Prostate gland (tissue), 2 donors: ENCODE measurements at regions not wholly inside any gene's neighbourhood (a gene's known extent, or its start where the extent isn't known, plus 50 kb on each side); places are given as distances from the start of the nearest gene placed in this dataset.

ENCODE experiments used
- DNase-seq: peaks from one replicate; pipeline ENCODE4 v3.0.0-alpha.2; 2019; ENCODE audit warnings: low spot score
- H3K27ac ChIP-seq, 2 donors: fragments of 200-600 bp; sonication (generic); 2 replicates each; pipeline ENCODE4 v1.5.1; 2017 to 2019
- H3K27me3 ChIP-seq: fragments of 200-600 bp; sonication (generic); replicated peaks from 2 replicates; pipeline ENCODE4 v1.5.1; 2019; ENCODE audit not compliant: insufficient read depth
- H3K36me3 ChIP-seq, 2 donors: fragments of 200-600 bp; sonication (generic); 1 replicate in 1 of 2; 2 replicates in 1 of 2; pipeline versions ENCODE4 v1.5.1 to v1.8.1; 2017 to 2019
- H3K4me1 ChIP-seq: fragments of 200-600 bp; sonication (generic); replicated peaks from 2 replicates; pipeline ENCODE4 v1.5.1; 2019
- H3K4me3 ChIP-seq, 2 donors: fragments of 200-600 bp; sonication (generic); 2 replicates each; pipeline ENCODE4 v1.5.1; 2017 to 2019
- H3K9me3 ChIP-seq: fragments of 200-600 bp; sonication (generic); 2 replicates; pipeline ENCODE4 v1.5.1; 2017
- POLR2A ChIP-seq: fragments of 450-650 bp; IDR thresholded peaks from one replicate; pipeline ENCODE4 v1.6.1; 2016; ENCODE audit warnings: antibody characterized with exemption, mild to moderate bottlenecking
- POLR2AphosphoS5 ChIP-seq: sonication (generic); formaldehyde crosslinking; IDR thresholded peaks from one replicate; pipeline ENCODE4 v1.6.1; 2017; ENCODE audit warnings: antibody characterized with exemption
- WGBS: methylation state at CpG from one replicate; pipeline ENCODE4 v1.1.5; 2018; 5-methylcytosine and 5-hydroxymethylcytosine counted together
- intact Hi-C: fragments of 100-400 bp; cut with DNase I; formaldehyde crosslinking; loops from one replicate; pipeline ENCODE4 v1.14.2; 2022
- TF ChIP-seq, protein P1 (sequence below), 4 experiments: fragments of 200-600 bp in 2 of 4; fragments of 450-650 bp in 2 of 4; sonication (generic) in 2 of 4; IDR thresholded peaks; 1 replicate in 3 of 4; 2 replicates in 1 of 4; pipeline ENCODE4 v1.5.1; 2016 to 2019; ENCODE audit warnings: antibody characterized with exemption in 4 of 4, mild to moderate bottlenecking in 2 of 4, moderate library complexity in 2 of 4

DNA sequence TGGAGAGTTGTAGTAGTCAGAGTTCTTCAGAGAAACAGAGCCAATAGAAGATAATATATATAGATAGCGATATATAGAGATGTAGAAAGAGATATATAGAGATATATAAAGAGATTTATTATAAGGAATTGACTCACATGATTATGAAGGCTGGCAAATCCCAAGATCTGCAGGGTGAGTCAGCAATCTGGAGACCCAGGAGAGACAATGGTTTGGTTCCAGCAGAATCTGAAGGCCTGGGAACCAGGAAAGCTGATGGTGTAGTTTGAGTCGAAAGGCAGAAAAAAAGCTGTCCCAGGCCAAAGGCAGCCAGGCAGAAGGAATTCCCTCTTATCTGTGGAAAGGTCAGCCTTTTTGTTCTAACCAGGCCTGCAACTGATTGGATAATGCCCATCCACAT lies 194.1 kb downstream of the NUFIP1 start:
- intact Hi-C loops = no loop called here
- no peak overlapping the region for H3K4me3 ChIP-seq
- H3K27ac ChIP-seq = no peak overlapping the region
- no peak for DNase-seq
- H3K9me3 ChIP-seq = no peaks in the 10 kb centered on the region
- WGBS = 89% methylated on average over 2 of the region's 2 CpGs
- no peaks in the 10 kb centered on the region for H3K27me3 ChIP-seq
- H3K36me3 ChIP-seq = no peaks in the 10 kb centered on the region
- H3K4me1 ChIP-seq = no peaks in the 10 kb centered on the region
- TF ChIP-seq POLR2A (no peak), POLR2AphosphoS5 (no peak)
- TF ChIP-seq, protein P1, sequence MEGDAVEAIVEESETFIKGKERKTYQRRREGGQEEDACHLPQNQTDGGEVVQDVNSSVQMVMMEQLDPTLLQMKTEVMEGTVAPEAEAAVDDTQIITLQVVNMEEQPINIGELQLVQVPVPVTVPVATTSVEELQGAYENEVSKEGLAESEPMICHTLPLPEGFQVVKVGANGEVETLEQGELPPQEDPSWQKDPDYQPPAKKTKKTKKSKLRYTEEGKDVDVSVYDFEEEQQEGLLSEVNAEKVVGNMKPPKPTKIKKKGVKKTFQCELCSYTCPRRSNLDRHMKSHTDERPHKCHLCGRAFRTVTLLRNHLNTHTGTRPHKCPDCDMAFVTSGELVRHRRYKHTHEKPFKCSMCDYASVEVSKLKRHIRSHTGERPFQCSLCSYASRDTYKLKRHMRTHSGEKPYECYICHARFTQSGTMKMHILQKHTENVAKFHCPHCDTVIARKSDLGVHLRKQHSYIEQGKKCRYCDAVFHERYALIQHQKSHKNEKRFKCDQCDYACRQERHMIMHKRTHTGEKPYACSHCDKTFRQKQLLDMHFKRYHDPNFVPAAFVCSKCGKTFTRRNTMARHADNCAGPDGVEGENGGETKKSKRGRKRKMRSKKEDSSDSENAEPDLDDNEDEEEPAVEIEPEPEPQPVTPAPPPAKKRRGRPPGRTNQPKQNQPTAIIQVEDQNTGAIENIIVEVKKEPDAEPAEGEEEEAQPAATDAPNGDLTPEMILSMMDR (IDR thresholded peaks at IDR 0.05) = no peak

DNA sequence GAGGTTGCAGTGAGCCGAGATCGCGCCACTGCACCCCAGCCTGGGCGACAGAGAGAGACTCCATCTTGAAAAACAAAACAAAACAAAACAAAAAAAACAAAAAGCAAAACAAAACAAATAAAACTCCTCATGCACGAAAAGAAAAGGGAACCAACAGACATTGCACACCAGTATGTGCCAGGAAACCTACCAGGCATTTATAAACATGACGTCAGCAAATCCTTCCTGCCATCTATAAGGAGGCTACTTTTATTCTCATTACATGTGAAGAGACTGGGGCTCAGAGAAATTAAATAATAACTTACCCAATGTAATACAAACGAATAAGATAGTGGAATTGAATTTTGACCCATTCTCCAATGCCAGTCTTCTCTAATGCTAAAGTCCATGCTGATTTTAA lies 197.2 kb downstream of the NUFIP1 start:
- TF ChIP-seq, protein P1 (IDR thresholded peaks at IDR 0.05) = no peak
- WGBS = 83% methylated on average over 7 of the region's 7 CpGs
- no peaks in the 10 kb centered on the region for H3K27me3 ChIP-seq

DNA sequence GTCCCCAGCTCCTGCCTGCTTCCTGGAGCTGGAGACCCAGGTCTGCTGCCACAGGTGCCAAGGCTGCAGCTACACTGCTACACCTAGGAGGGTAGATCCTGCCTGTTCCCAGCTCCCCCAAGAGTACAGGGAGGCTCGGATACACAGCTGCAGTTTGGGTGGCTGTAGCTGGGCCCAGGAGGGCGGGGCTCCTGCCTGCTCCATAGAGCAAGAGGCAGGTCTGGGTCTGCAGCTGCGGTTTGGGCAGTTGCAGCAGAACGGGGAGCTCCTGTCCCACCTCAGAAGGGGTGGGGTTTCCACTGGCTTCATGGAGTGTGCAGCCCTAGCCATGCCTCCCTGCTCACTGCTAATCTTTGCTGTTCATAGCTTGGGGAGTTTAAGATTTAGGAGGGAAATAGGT lies 199.0 kb downstream of the NUFIP1 start:
- Histone ChIP-seq H3K4me3 (no peak overlapping the region), H3K27ac (no peak overlapping the region), H3K27me3 (no peaks in the 10 kb centered on the region), H3K36me3 (no peaks in the 10 kb centered on the region), H3K9me3 (no peaks in the 10 kb centered on the region), H3K4me1 (no peaks in the 10 kb centered on the region)
- intact Hi-C loops = no loop called here
- DNase-seq = no peak
- no peak for TF ChIP-seq POLR2AphosphoS5
- no peak for TF ChIP-seq POLR2A
- TF ChIP-seq, protein P1 (IDR thresholded peaks at IDR 0.05) = no peak
- WGBS = 30% methylated on average over 4 of the region's 4 CpGs

More for the DNA sequence above, 197.2 kb downstream of the NUFIP1 start:
- no peak for DNase-seq
- no peaks in the 10 kb centered on the region for H3K4me1 ChIP-seq
- H3K4me3 ChIP-seq = no peak overlapping the region
- intact Hi-C loops = no loop called here
- no peak overlapping the region for H3K27ac ChIP-seq
- no peaks in the 10 kb centered on the region for H3K9me3 ChIP-seq
- H3K36me3 ChIP-seq = no peaks in the 10 kb centered on the region

DNA sequence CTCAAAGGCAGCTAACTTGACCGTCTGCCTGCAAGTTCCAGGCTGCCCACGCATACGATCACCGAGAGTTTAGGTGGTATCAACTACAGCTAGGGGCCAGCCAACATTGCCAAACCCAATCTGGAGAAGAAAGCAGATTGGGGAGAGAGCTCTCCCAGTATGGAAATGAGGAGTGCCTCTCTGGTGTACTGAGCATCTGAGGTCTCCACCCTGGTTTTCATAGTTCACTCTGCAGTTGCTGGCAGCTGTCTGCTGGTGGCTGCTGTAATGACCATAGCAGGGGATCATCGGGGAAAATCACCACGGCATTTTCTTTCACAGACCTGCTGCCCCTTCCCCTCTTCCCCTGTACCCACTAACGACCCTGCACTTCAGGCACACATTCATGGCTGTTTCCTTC lies 201.7 kb downstream of the NUFIP1 start:
- 88% methylated on average over 7 of the region's 7 CpGs for WGBS
- no peak for TF ChIP-seq POLR2A
- TF ChIP-seq, protein P1 (IDR thresholded peaks at IDR 0.05) = no peak
- H3K27ac ChIP-seq = no peak overlapping the region

DNA sequence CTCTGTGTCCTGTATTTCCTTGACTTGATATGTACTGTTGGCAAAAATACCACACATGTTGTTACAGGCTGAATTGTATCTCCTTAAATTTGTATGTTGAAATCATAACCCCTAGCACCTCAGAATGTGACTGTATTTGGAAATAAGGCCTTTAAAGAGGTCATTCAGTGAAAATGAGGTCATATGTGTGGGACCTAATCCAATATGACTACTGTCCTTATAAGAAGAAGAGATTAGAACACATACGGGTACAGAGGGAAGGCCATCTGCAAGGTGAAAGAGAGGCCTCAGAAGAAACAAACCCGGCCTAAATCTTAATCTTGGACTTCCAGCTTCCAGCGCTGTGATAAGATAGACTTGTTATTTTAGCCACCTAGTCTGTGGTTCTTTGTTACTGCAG lies 202.5 kb downstream of the NUFIP1 start:
- H3K36me3 ChIP-seq = no peaks in the 10 kb centered on the region
- no peaks in the 10 kb centered on the region for H3K27me3 ChIP-seq
- DNase-seq = no peak
- intact Hi-C loops = no loop called here
- TF ChIP-seq POLR2A = no peak
- WGBS = 85% methylated on average over 3 of the region's 3 CpGs
- H3K9me3 ChIP-seq = no peaks in the 10 kb centered on the region
- H3K4me1 ChIP-seq = no peaks in the 10 kb centered on the region
- no peak overlapping the region for H3K4me3 ChIP-seq
- no peak overlapping the region for H3K27ac ChIP-seq

More for the DNA sequence above, 201.7 kb downstream of the NUFIP1 start:
- H3K4me1 ChIP-seq = no peaks in the 10 kb centered on the region
- intact Hi-C loops = no loop called here
- H3K27me3 ChIP-seq = no peaks in the 10 kb centered on the region
- no peak for DNase-seq
- H3K9me3 ChIP-seq = no peaks in the 10 kb centered on the region
- no peaks in the 10 kb centered on the region for H3K36me3 ChIP-seq
- H3K4me3 ChIP-seq = no peak overlapping the region
